Kidney (tissue), 13 donors: ENCODE measurements at regions not wholly inside any gene's neighbourhood (a gene's known extent, or its start where the extent isn't known, plus 50 kb on each side); places are given as distances from the start of the nearest gene placed in this dataset.
A peak's percentile ranks its signal among the peaks of the same experiment; 100 is the strongest.

Experiments used
- DNase-seq, 5 donors: peaks; one replicate each; pipeline ENCODE4 v3.0.0-alpha.2; 2013 to 2020
- FAIRE-seq: peaks from 2 replicates; lab custom pipeline; 2012; peaks lifted over from hg19 to GRCh38; lab: Jason Lieb, UNC
- H3K27ac ChIP-seq, 2 donors: one replicate each; pipeline ENCODE4 v1.7.0; 2013; ENCODE audit warnings: low read depth in 2 of 2, low read length in 2 of 2, inconsistent platforms in 1 of 2
- H3K27me3 ChIP-seq: one replicate; pipeline ENCODE4 v1.7.1; 2013; ENCODE audit warnings: low read length, inconsistent platforms; ENCODE audit not compliant: control insufficient read depth, insufficient read depth
- H3K36me3 ChIP-seq, 3 donors: one replicate each; pipeline versions ENCODE4 v1.7.0 to v1.7.1; 2013; ENCODE audit warnings: low read length in 3 of 3, control low read depth in 1 of 3, inconsistent platforms in 1 of 3; ENCODE audit not compliant: insufficient read depth in 3 of 3, control insufficient read depth in 2 of 3
- H3K4me1 ChIP-seq, 3 donors: one replicate each; pipeline versions ENCODE4 v1.7.0 to v1.7.1; 2013; ENCODE audit warnings: low read length in 3 of 3, inconsistent platforms in 1 of 3, low read depth in 1 of 3; ENCODE audit not compliant: control insufficient read depth in 2 of 3, insufficient read depth in 2 of 3
- H3K4me3 ChIP-seq, 3 donors: one replicate each; pipeline versions ENCODE4 v1.7.0 to v1.8.1; 2013; ENCODE audit warnings: low read length in 3 of 3, control low read depth in 1 of 3, inconsistent platforms in 1 of 3
- H3K9ac ChIP-seq, 3 donors: one replicate each; pipeline versions ENCODE4 v1.7.0 to v1.7.1; 2013; ENCODE audit warnings: low read length in 3 of 3, control low read depth in 1 of 3, inconsistent platforms in 1 of 3
- H3K9me3 ChIP-seq, 3 donors: one replicate each; pipeline versions ENCODE4 v1.7.0 to v1.7.1; 2013; ENCODE audit warnings: low read length in 3 of 3, control low read depth in 1 of 3, inconsistent platforms in 1 of 3; ENCODE audit not compliant: control insufficient read depth in 2 of 3, insufficient read depth in 1 of 3
- CTCF ChIP-seq: IDR thresholded peaks from 3 replicates; pipeline ENCODE4 v1.5.1; 2012; ENCODE audit warnings: mild to moderate bottlenecking, moderate library complexity, borderline replicate concordance; ENCODE audit not compliant: insufficient read depth; ENCODE audit errors: extremely low read depth
- intact Hi-C: fragments of 100-400 bp; cut with DNase I; formaldehyde crosslinking; loops from one replicate; pipeline ENCODE4 v1.11.1; 2022
- donor health status: control.
- donor health status: control.
- donor health status: control.
- donor health status: control.
- donor health status: control.
- donor health status: DM: yes; HTN: yes; CAD: no.
- donor health status: Normal renal cell carcinoma (clear cell type).

- peak overlapping the region in 1 of 3 donors; percentile 49 for H3K4me3 ChIP-seq
- H3K36me3 ChIP-seq: no peaks in the 10 kb centered on the region
- H3K4me1 ChIP-seq: peaks cover 0 to 4% (median 0%) of the 10 kb centered on the region in 3 donors
- no peaks in the 10 kb centered on the region for H3K27me3 ChIP-seq
- no peak for TF ChIP-seq CTCF
- FAIRE-seq (peak; percentile 69), DNase-seq (peak in 1 of 5 donors; percentile 37)
- intact Hi-C loops: no loop called here
- peak overlapping the region in 1 of 2 donors; percentile 6 for H3K27ac ChIP-seq
- peaks cover 0 to 2% (median 0%) of the 10 kb centered on the region in 3 donors for H3K9me3 ChIP-seq
- H3K9ac ChIP-seq: no peak overlapping the region
These were observed 535.9 kb upstream of the ATXN8OS start for GRCh38 chr13:69571606-69572323.

GRCh38 chr13:69567514-69567913 lies 540.1 kb upstream of the ATXN8OS start:
- FAIRE-seq: no peak
- intact Hi-C loops: no loop called here
- Histone ChIP-seq H3K27ac (no peak overlapping the region), H3K9me3 (no peaks in the 10 kb centered on the region), H3K9ac (no peak overlapping the region), H3K4me3 (no peak overlapping the region), H3K36me3 (no peaks in the 10 kb centered on the region), H3K4me1 (peaks cover 0 to 4% (median 0%) of the 10 kb centered on the region in 3 donors), H3K27me3 (no peaks in the 10 kb centered on the region)
- DNase-seq: no peak
- no peak for TF ChIP-seq CTCF

- intact Hi-C loops: no loop called here
- Histone ChIP-seq H3K36me3 (no peaks in the 10 kb centered on the region), H3K9ac (no peak overlapping the region), H3K27me3 (no peaks in the 10 kb centered on the region), H3K27ac (no peak overlapping the region), H3K4me3 (no peak overlapping the region), H3K4me1 (peaks cover 0 to 4% (median 0%) of the 10 kb centered on the region in 3 donors), H3K9me3 (no peaks in the 10 kb centered on the region)
- FAIRE-seq (no peak), DNase-seq (no peak)
- no peak for TF ChIP-seq CTCF
These were observed 541.4 kb upstream of the ATXN8OS start for GRCh38 chr13:69566104-69566716.
